Hepatocyte (in vitro differentiated cells): ENCODE measurements at regions not wholly inside any gene's neighbourhood (a gene's known extent, or its start where the extent isn't known, plus 50 kb on each side); places are given as distances from the start of the nearest gene placed in this dataset.

ENCODE experiments used
- DNase-seq: peaks from one replicate; pipeline ENCODE4 v3.0.0-alpha.2; 2016; ENCODE audit warnings: low spot score
- H2AFZ ChIP-seq: fragments of 200-600 bp; sonication (generic); 2 replicates; pipeline ENCODE4 v1.6.0; 2016; ENCODE audit warnings: antibody characterized with exemption, mild to moderate bottlenecking
- H3K27ac ChIP-seq: fragments of 200-600 bp; sonication (generic); 2 replicates; pipeline ENCODE4 v1.5.1; 2016; ENCODE audit warnings: mild to moderate bottlenecking
- H3K27me3 ChIP-seq: fragments of 200-600 bp; sonication (generic); 2 replicates; pipeline ENCODE4 v1.6.1; 2016
- H3K36me3 ChIP-seq: fragments of 200-600 bp; sonication (generic); replicated peaks from 2 replicates; pipeline ENCODE4 v1.5.1; 2016; ENCODE audit warnings: low read depth; ENCODE audit not compliant: insufficient read depth
- H3K4me1 ChIP-seq: fragments of 200-600 bp; sonication (generic); 2 replicates; pipeline ENCODE4 v1.5.1; 2016; ENCODE audit warnings: mild to moderate bottlenecking, moderate library complexity; ENCODE audit not compliant: insufficient read depth
- H3K4me2 ChIP-seq: fragments of 200-600 bp; sonication (generic); 2 replicates; pipeline ENCODE4 v1.6.0; 2016
- H3K4me3 ChIP-seq: fragments of 200-600 bp; sonication (generic); 2 replicates; pipeline ENCODE4 v1.5.1; 2016; ENCODE audit warnings: mild to moderate bottlenecking
- H3K79me2 ChIP-seq: fragments of 200-600 bp; sonication (generic); 2 replicates; pipeline ENCODE4 v1.6.0; 2017; ENCODE audit warnings: mild to moderate bottlenecking
- H3K9me2 ChIP-seq: fragments of 200-600 bp; sonication (generic); replicated peaks from 2 replicates; pipeline ENCODE4 v1.6.0; 2017; ENCODE audit warnings: mild to moderate bottlenecking; ENCODE audit not compliant: insufficient read depth
- H3K9me3 ChIP-seq: fragments of 200-600 bp; sonication (generic); 2 replicates; pipeline ENCODE4 v1.5.1; 2016; ENCODE audit warnings: low read depth, mild to moderate bottlenecking
- H4K20me1 ChIP-seq: fragments of 200-600 bp; sonication (generic); 2 replicates; pipeline ENCODE4 v1.6.0; 2016; ENCODE audit warnings: mild to moderate bottlenecking; ENCODE audit not compliant: insufficient read depth, poor library complexity, severe bottlenecking
- CTCF ChIP-seq: fragments of 200-600 bp; sonication (generic); IDR thresholded peaks from 2 replicates; pipeline ENCODE4 v1.5.1; 2016; ENCODE audit warnings: antibody characterized with exemption, mild to moderate bottlenecking; ENCODE audit not compliant: poor library complexity
- EZH2 ChIP-seq: fragments of 200-600 bp; sonication (generic); IDR thresholded peaks from 2 replicates; pipeline ENCODE4 v1.6.1; 2016; ENCODE audit warnings: antibody characterized with exemption, mild to moderate bottlenecking, borderline replicate concordance
- EZH2phosphoT487 ChIP-seq: fragments of 200-600 bp; sonication (generic); IDR thresholded peaks from one replicate; pipeline ENCODE4 v1.6.1; 2018; ENCODE audit warnings: antibody characterized with exemption, mild to moderate bottlenecking, low read depth, moderate library complexity; ENCODE audit not compliant: unreplicated experiment, severe bottlenecking
- WGBS: methylation state at CpG from one replicate; pipeline ENCODE4 v1.1.6; 2016; ENCODE audit warnings: low lambda C conversion rate; ENCODE audit errors: missing lambda C conversion rate; 5-methylcytosine and 5-hydroxymethylcytosine counted together

- TF ChIP-seq CTCF, result no peak
- TF ChIP-seq EZH2, result no peak
- no peak for TF ChIP-seq EZH2phosphoT487
- Histone ChIP-seq H3K4me2 (no peak overlapping the region), H2AFZ (no peak overlapping the region), H3K27ac (no peak overlapping the region), H3K9me2 (no peaks in the 10 kb centered on the region), H3K9me3 (no peaks in the 10 kb centered on the region), H3K79me2 (no peaks in the 10 kb centered on the region), H3K4me1 (no peaks in the 10 kb centered on the region), H3K4me3 (no peak overlapping the region), H3K27me3 (no peaks in the 10 kb centered on the region), H3K36me3 (no peaks in the 10 kb centered on the region), H4K20me1 (no peaks in the 10 kb centered on the region)
- no peak for DNase-seq
- WGBS, result 76% methylated on average over 3 of the region's 3 CpGs
These were observed 341.5 kb upstream of the ZP4 start for GRCh38 chr1:238232084-238232710.

GRCh38 chr1:238226810-238227209, 336.1 kb upstream of the ZP4 start:
- Histone ChIP-seq H3K27me3 (no peaks in the 10 kb centered on the region), H3K9me2 (no peaks in the 10 kb centered on the region), H3K36me3 (no peaks in the 10 kb centered on the region), H3K9me3 (no peaks in the 10 kb centered on the region), H3K4me1 (no peaks in the 10 kb centered on the region), H3K4me2 (no peak overlapping the region), H3K27ac (no peak overlapping the region), H3K4me3 (no peak overlapping the region), H4K20me1 (no peaks in the 10 kb centered on the region), H2AFZ (no peak overlapping the region), H3K79me2 (no peaks in the 10 kb centered on the region)
- DNase-seq, result no peak
- TF ChIP-seq CTCF, result no peak
- no peak for TF ChIP-seq EZH2
- TF ChIP-seq EZH2phosphoT487, result no peak
- 81% methylated on average over 2 of the region's 2 CpGs for WGBS

GRCh38 chr1:238223076-238223640, 332.4 kb upstream of the ZP4 start:
- no peaks in the 10 kb centered on the region for H4K20me1 ChIP-seq
- no peaks in the 10 kb centered on the region for H3K27me3 ChIP-seq
- no peaks in the 10 kb centered on the region for H3K36me3 ChIP-seq
- H3K9me3 ChIP-seq, result no peaks in the 10 kb centered on the region
- no peak for TF ChIP-seq CTCF
- TF ChIP-seq EZH2phosphoT487, result no peak
- TF ChIP-seq EZH2, result no peak
- no peak overlapping the region for H3K27ac ChIP-seq
- H3K4me1 ChIP-seq, result no peaks in the 10 kb centered on the region
- 63% methylated on average over 3 of the region's 3 CpGs for WGBS
- no peak overlapping the region for H3K4me3 ChIP-seq
- no peak overlapping the region for H3K4me2 ChIP-seq
- no peaks in the 10 kb centered on the region for H3K9me2 ChIP-seq
- no peak overlapping the region for H2AFZ ChIP-seq
- no peaks in the 10 kb centered on the region for H3K79me2 ChIP-seq
- no peak for DNase-seq

GRCh38 chr1:238221738-238222137, 331.0 kb upstream of the ZP4 start:
- TF ChIP-seq CTCF, result no peak
- TF ChIP-seq EZH2phosphoT487, result no peak
- TF ChIP-seq EZH2, result no peak
- H3K36me3 ChIP-seq, result no peaks in the 10 kb centered on the region
- no peaks in the 10 kb centered on the region for H4K20me1 ChIP-seq
- no peak overlapping the region for H3K4me2 ChIP-seq
- H3K79me2 ChIP-seq, result no peaks in the 10 kb centered on the region
- H3K9me2 ChIP-seq, result no peaks in the 10 kb centered on the region
- WGBS, result 84% methylated on average over 4 of the region's 4 CpGs
- no peaks in the 10 kb centered on the region for H3K9me3 ChIP-seq
- H3K4me3 ChIP-seq, result no peak overlapping the region
- no peak overlapping the region for H2AFZ ChIP-seq
- no peak overlapping the region for H3K27ac ChIP-seq
- no peak for DNase-seq
- no peaks in the 10 kb centered on the region for H3K27me3 ChIP-seq
- H3K4me1 ChIP-seq, result no peaks in the 10 kb centered on the region
